GM23338 (cell line): ENCODE measurements at regions not wholly inside any gene's neighbourhood (a gene's known extent, or its start where the extent isn't known, plus 50 kb on each side); places are given as distances from the start of the nearest gene placed in this dataset.

ENCODE experiments used
- ATAC-seq: fragments of 200-7000 bp; cut with Tn5 transposase; 3 replicates; pipeline ENCODE4 v1.9.1; 2020
- DNase-seq: peaks from one replicate; pipeline ENCODE4 v3.0.0-alpha.2; 2015; ENCODE audit warnings: low spot score
- H2AFZ ChIP-seq: fragments of 200-600 bp; sonication (generic); 2 replicates; pipeline ENCODE4 v1.8.0; 2016; ENCODE audit warnings: antibody characterized with exemption, mild to moderate bottlenecking, moderate library complexity
- H3F3A ChIP-seq: fragments of 200-600 bp; sonication (generic); replicated peaks from 2 replicates; pipeline ENCODE4 v1.8.0; 2017; ENCODE audit warnings: antibody characterized with exemption, mixed run types, low read depth
- H3K27ac ChIP-seq: fragments of 200-600 bp; sonication (generic); 2 replicates; pipeline ENCODE4 v1.6.1; 2016; ENCODE audit warnings: low read depth
- H3K27me3 ChIP-seq: fragments of 200-600 bp; sonication (generic); 2 replicates; pipeline ENCODE4 v1.8.0; 2016; ENCODE audit warnings: mild to moderate bottlenecking, mixed run types, moderate library complexity; ENCODE audit not compliant: insufficient read depth
- H3K36me3 ChIP-seq: fragments of 200-600 bp; sonication (generic); 2 replicates; pipeline ENCODE4 v1.8.0; 2016; ENCODE audit warnings: mild to moderate bottlenecking; ENCODE audit not compliant: insufficient read depth
- H3K4me1 ChIP-seq: fragments of 200-600 bp; sonication (generic); 2 replicates; pipeline ENCODE4 v1.8.0; 2016; ENCODE audit warnings: mild to moderate bottlenecking, moderate library complexity; ENCODE audit not compliant: insufficient read depth
- H3K4me2 ChIP-seq: fragments of 200-600 bp; sonication (generic); 2 replicates; pipeline ENCODE4 v1.7.1; 2017; ENCODE audit warnings: mixed run types
- H3K4me3 ChIP-seq: fragments of 200-600 bp; sonication (generic); 2 replicates; pipeline ENCODE4 v1.6.1; 2016; ENCODE audit warnings: mixed run types
- H3K79me2 ChIP-seq: fragments of 200-600 bp; sonication (generic); replicated peaks from 2 replicates; pipeline ENCODE4 v1.8.0; 2017; ENCODE audit warnings: mild to moderate bottlenecking; ENCODE audit not compliant: insufficient read depth
- H3K9me2 ChIP-seq: fragments of 200-600 bp; sonication (generic); 2 replicates; pipeline ENCODE4 v1.8.0; 2017; ENCODE audit not compliant: insufficient read depth
- H4K20me1 ChIP-seq: fragments of 200-600 bp; sonication (generic); replicated peaks from 2 replicates; pipeline ENCODE4 v1.8.0; 2017; ENCODE audit warnings: mild to moderate bottlenecking; ENCODE audit not compliant: insufficient read depth
- H3K27ac Mint-ChIP-seq: 2 replicates; pipeline ENCODE4 v1.8.0; 2020; ENCODE audit warnings: inconsistent platforms, mild to moderate bottlenecking, moderate library complexity, mixed read lengths
- H3K27me3 Mint-ChIP-seq: 3 replicates; pipeline ENCODE4 v1.8.0; 2022; ENCODE audit warnings: low read depth, mild to moderate bottlenecking, moderate library complexity, mixed read lengths, inconsistent platforms; ENCODE audit not compliant: insufficient read depth, poor library complexity
- H3K36me3 Mint-ChIP-seq: 3 replicates; pipeline ENCODE4 v1.8.0; 2021; ENCODE audit warnings: low read depth, mild to moderate bottlenecking, inconsistent platforms, moderate library complexity, mixed read lengths
- H3K4me1 Mint-ChIP-seq: 3 replicates; pipeline ENCODE4 v1.8.0; 2020; ENCODE audit warnings: mild to moderate bottlenecking, inconsistent platforms, mixed read lengths
- H3K4me3 Mint-ChIP-seq: 3 replicates; pipeline ENCODE4 v1.8.0; 2021; ENCODE audit warnings: moderate library complexity, mild to moderate bottlenecking, inconsistent platforms, mixed read lengths
- H3K9me3 Mint-ChIP-seq: 3 replicates; pipeline ENCODE4 v1.8.0; 2020; ENCODE audit warnings: moderate library complexity, mild to moderate bottlenecking, inconsistent platforms, mixed read lengths
- CREB1 ChIP-seq: fragments of 250-450 bp; sonication (Bioruptor Pico); IDR thresholded peaks from 2 replicates; pipeline ENCODE4 v1.5.0; 2020; ENCODE audit warnings: low read depth, mild to moderate bottlenecking, moderate library complexity
- EZH2 ChIP-seq: fragments of 200-600 bp; sonication (generic); IDR thresholded peaks from one replicate; pipeline ENCODE4 v1.8.0; 2017; ENCODE audit warnings: antibody characterized with exemption, mild to moderate bottlenecking, low read depth; ENCODE audit not compliant: unreplicated experiment
- EZH2phosphoT487 ChIP-seq: fragments of 200-600 bp; sonication (generic); IDR thresholded peaks from one replicate; pipeline ENCODE4 v1.8.1; 2018; ENCODE audit warnings: antibody characterized with exemption; ENCODE audit not compliant: unreplicated experiment
- JUNB ChIP-seq: IDR thresholded peaks from one replicate; pipeline ENCODE4 v1.6.1; 2016; ENCODE audit warnings: antibody characterized with exemption; ENCODE audit not compliant: unreplicated experiment
- NANOG ChIP-seq: IDR thresholded peaks from 2 replicates; pipeline ENCODE4 v1.6.1; 2016; ENCODE audit warnings: antibody characterized with exemption, borderline replicate concordance
- POLR2AphosphoS5 ChIP-seq: IDR thresholded peaks from 2 replicates; pipeline ENCODE4 v1.6.1; 2016; ENCODE audit warnings: antibody characterized with exemption, low read depth
- STAT1 ChIP-seq: IDR thresholded peaks from one replicate; pipeline ENCODE4 v1.6.1; 2016; ENCODE audit warnings: antibody characterized with exemption; ENCODE audit not compliant: unreplicated experiment
- ZNF114 ChIP-seq: fragments of 250-450 bp; sonication (Bioruptor Pico); IDR thresholded peaks from 2 replicates; pipeline ENCODE4 v1.5.0; 2020; ENCODE audit warnings: mild to moderate bottlenecking, moderate library complexity
- ZNF331 ChIP-seq: fragments of 250-450 bp; sonication (Bioruptor Pico); IDR thresholded peaks from 2 replicates; pipeline ENCODE4 v1.5.0; 2020; ENCODE audit warnings: low read depth, mild to moderate bottlenecking, moderate library complexity
- TF ChIP-seq, protein P1 (sequence below): fragments of 250-450 bp; sonication (Bioruptor Pico); IDR thresholded peaks from 2 replicates; pipeline ENCODE4 v1.5.0; 2020; ENCODE audit warnings: mild to moderate bottlenecking, moderate library complexity
- TF ChIP-seq, protein P2 (sequence below): IDR thresholded peaks from one replicate; pipeline ENCODE4 v1.6.1; 2018; ENCODE audit warnings: antibody characterized with exemption; ENCODE audit not compliant: unreplicated experiment
- TF ChIP-seq, protein P3 (sequence below), 2 experiments: fragments of 200-600 bp in 1 of 2; sonication (generic) in 1 of 2; conservative IDR thresholded peaks; 2 replicates each; pipeline versions ENCODE4 v1.5.1 to v1.6.1; 2016 to 2017; ENCODE audit warnings: antibody characterized with exemption in 2 of 2, low read depth in 2 of 2, mild to moderate bottlenecking in 2 of 2, moderate library complexity in 1 of 2
- TF ChIP-seq, protein P4 (sequence below): IDR thresholded peaks from 2 replicates; pipeline ENCODE4 v1.6.1; 2016; ENCODE audit warnings: antibody characterized with exemption

DNA sequence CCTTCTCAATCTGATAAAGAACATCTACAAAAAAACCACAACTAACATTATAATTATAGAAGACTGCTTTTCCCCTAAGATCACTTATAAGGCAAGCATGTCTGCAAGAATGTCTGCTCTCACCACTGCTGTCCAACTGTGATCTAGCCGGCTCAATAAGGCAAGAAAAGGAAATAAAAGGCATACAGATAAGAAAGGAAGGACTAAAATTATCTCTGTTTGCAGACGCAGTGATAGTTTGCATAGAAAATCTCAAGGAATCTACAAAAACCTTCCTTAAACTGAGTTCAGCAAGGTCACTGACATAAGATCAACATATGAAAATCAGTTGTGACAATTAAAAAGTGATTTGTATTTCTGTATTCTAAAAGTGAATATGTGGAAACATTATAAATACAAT, 138.0 kb upstream of the EGLN3 start (continued):
- TF ChIP-seq, protein P1, sequence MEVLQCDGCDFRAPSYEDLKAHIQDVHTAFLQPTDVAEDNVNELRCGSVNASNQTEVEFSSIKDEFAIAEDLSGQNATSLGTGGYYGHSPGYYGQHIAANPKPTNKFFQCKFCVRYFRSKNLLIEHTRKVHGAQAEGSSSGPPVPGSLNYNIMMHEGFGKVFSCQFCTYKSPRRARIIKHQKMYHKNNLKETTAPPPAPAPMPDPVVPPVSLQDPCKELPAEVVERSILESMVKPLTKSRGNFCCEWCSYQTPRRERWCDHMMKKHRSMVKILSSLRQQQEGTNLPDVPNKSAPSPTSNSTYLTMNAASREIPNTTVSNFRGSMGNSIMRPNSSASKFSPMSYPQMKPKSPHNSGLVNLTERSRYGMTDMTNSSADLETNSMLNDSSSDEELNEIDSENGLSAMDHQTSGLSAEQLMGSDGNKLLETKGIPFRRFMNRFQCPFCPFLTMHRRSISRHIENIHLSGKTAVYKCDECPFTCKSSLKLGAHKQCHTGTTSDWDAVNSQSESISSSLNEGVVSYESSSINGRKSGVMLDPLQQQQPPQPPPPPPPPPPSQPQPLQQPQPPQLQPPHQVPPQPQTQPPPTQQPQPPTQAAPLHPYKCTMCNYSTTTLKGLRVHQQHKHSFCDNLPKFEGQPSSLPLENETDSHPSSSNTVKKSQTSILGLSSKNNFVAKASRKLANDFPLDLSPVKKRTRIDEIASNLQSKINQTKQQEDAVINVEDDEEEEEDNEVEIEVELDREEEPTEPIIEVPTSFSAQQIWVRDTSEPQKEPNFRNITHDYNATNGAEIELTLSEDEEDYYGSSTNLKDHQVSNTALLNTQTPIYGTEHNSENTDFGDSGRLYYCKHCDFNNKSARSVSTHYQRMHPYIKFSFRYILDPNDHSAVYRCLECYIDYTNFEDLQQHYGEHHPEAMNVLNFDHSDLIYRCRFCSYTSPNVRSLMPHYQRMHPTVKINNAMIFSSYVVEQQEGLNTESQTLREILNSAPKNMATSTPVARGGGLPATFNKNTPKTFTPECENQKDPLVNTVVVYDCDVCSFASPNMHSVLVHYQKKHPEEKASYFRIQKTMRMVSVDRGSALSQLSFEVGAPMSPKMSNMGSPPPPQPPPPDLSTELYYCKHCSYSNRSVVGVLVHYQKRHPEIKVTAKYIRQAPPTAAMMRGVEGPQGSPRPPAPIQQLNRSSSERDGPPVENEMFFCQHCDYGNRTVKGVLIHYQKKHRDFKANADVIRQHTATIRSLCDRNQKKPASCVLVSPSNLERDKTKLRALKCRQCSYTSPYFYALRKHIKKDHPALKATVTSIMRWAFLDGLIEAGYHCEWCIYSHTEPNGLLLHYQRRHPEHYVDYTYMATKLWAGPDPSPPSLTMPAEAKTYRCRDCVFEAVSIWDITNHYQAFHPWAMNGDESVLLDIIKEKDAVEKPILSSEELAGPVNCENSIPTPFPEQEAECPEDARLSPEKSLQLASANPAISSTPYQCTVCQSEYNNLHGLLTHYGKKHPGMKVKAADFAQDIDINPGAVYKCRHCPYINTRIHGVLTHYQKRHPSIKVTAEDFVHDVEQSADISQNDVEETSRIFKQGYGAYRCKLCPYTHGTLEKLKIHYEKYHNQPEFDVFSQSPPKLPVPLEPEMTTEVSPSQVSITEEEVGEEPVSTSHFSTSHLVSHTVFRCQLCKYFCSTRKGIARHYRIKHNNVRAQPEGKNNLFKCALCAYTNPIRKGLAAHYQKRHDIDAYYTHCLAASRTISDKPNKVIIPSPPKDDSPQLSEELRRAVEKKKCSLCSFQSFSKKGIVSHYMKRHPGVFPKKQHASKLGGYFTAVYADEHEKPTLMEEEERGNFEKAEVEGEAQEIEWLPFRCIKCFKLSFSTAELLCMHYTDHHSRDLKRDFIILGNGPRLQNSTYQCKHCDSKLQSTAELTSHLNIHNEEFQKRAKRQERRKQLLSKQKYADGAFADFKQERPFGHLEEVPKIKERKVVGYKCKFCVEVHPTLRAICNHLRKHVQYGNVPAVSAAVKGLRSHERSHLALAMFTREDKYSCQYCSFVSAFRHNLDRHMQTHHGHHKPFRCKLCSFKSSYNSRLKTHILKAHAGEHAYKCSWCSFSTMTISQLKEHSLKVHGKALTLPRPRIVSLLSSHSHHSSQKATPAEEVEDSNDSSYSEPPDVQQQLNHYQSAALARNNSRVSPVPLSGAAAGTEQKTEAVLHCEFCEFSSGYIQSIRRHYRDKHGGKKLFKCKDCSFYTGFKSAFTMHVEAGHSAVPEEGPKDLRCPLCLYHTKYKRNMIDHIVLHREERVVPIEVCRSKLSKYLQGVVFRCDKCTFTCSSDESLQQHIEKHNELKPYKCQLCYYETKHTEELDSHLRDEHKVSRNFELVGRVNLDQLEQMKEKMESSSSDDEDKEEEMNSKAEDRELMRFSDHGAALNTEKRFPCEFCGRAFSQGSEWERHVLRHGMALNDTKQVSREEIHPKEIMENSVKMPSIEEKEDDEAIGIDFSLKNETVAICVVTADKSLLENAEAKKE (CRISPR knock-in tag), result no peak
- no peak for TF ChIP-seq EZH2phosphoT487

DNA sequence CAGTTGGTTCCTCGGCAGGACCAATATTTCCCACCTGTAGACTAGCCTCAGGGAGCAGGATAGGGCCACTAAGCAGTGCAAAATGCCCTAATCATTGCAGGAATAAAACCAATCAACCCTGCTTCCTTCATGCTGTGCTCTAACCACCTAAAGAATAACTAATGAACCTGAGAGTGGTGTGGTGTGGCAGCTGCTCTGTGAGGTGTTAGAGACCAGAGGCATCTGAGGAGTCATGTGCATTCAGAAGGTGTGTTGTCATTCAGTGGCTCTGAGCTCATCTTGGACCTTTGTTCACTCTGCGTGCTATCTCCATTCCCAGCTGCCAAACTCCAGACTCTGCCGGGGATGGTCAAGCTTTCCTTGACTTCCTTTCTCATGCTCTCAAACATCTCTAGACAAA, 136.7 kb upstream of the EGLN3 start:
- H3K4me1 ChIP-seq, result peaks cover 9% of the 10 kb centered on the region; the same call in 1 of the 2 replicates
- ATAC-seq (no peak), DNase-seq (no peak)
- no peaks in the 10 kb centered on the region for H3K27me3 Mint-ChIP-seq
- H3K79me2 ChIP-seq, result no peaks in the 10 kb centered on the region
- no peak overlapping the region for H3K4me2 ChIP-seq
- no peaks in the 10 kb centered on the region for H3F3A ChIP-seq
- no peak overlapping the region for H3K27ac ChIP-seq
- H3K36me3 Mint-ChIP-seq, result no peaks in the 10 kb centered on the region
- no peaks in the 10 kb centered on the region for H3K27me3 ChIP-seq
- no peak overlapping the region for H3K4me3 Mint-ChIP-seq
- H3K4me1 Mint-ChIP-seq, result no peaks in the 10 kb centered on the region; the same call in 2 of the 3 replicates
- no peaks in the 10 kb centered on the region; the same call in 2 of the 3 replicates for H3K9me3 Mint-ChIP-seq
- 0 out of 2 replicates have a peak, but pooled peaks cover 6% of the 10 kb centered on the region for H3K9me2 ChIP-seq
- H2AFZ ChIP-seq, result no peak overlapping the region
- H4K20me1 ChIP-seq, result no peaks in the 10 kb centered on the region
- no peak overlapping the region for H3K4me3 ChIP-seq
- no peaks in the 10 kb centered on the region for H3K36me3 ChIP-seq
- TF ChIP-seq, protein P2, sequence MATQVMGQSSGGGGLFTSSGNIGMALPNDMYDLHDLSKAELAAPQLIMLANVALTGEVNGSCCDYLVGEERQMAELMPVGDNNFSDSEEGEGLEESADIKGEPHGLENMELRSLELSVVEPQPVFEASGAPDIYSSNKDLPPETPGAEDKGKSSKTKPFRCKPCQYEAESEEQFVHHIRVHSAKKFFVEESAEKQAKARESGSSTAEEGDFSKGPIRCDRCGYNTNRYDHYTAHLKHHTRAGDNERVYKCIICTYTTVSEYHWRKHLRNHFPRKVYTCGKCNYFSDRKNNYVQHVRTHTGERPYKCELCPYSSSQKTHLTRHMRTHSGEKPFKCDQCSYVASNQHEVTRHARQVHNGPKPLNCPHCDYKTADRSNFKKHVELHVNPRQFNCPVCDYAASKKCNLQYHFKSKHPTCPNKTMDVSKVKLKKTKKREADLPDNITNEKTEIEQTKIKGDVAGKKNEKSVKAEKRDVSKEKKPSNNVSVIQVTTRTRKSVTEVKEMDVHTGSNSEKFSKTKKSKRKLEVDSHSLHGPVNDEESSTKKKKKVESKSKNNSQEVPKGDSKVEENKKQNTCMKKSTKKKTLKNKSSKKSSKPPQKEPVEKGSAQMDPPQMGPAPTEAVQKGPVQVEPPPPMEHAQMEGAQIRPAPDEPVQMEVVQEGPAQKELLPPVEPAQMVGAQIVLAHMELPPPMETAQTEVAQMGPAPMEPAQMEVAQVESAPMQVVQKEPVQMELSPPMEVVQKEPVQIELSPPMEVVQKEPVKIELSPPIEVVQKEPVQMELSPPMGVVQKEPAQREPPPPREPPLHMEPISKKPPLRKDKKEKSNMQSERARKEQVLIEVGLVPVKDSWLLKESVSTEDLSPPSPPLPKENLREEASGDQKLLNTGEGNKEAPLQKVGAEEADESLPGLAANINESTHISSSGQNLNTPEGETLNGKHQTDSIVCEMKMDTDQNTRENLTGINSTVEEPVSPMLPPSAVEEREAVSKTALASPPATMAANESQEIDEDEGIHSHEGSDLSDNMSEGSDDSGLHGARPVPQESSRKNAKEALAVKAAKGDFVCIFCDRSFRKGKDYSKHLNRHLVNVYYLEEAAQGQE, result no peak
- TF ChIP-seq STAT1 (no peak), CREB1 (CRISPR knock-in tag) (no peak), EZH2phosphoT487 (no peak), ZNF114 (no peak), EZH2 (no peak), POLR2AphosphoS5 (no peak), JUNB (no peak), NANOG (no peak), ZNF331 (CRISPR knock-in tag) (no peak)
- TF ChIP-seq, protein P3, sequence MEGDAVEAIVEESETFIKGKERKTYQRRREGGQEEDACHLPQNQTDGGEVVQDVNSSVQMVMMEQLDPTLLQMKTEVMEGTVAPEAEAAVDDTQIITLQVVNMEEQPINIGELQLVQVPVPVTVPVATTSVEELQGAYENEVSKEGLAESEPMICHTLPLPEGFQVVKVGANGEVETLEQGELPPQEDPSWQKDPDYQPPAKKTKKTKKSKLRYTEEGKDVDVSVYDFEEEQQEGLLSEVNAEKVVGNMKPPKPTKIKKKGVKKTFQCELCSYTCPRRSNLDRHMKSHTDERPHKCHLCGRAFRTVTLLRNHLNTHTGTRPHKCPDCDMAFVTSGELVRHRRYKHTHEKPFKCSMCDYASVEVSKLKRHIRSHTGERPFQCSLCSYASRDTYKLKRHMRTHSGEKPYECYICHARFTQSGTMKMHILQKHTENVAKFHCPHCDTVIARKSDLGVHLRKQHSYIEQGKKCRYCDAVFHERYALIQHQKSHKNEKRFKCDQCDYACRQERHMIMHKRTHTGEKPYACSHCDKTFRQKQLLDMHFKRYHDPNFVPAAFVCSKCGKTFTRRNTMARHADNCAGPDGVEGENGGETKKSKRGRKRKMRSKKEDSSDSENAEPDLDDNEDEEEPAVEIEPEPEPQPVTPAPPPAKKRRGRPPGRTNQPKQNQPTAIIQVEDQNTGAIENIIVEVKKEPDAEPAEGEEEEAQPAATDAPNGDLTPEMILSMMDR (conservative IDR thresholded peaks at IDR 0.05; ENCODE audit: low read depth in 2 of 2), result no peak
- TF ChIP-seq, protein P4, sequence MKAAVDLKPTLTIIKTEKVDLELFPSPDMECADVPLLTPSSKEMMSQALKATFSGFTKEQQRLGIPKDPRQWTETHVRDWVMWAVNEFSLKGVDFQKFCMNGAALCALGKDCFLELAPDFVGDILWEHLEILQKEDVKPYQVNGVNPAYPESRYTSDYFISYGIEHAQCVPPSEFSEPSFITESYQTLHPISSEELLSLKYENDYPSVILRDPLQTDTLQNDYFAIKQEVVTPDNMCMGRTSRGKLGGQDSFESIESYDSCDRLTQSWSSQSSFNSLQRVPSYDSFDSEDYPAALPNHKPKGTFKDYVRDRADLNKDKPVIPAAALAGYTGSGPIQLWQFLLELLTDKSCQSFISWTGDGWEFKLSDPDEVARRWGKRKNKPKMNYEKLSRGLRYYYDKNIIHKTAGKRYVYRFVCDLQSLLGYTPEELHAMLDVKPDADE, result no peak
- no peak overlapping the region for H3K27ac Mint-ChIP-seq
